ENCODE measurements at regions not wholly inside any gene's neighbourhood (a gene's known extent, or its start where the extent isn't known, plus 50 kb on each side); places are given as distances from the start of the nearest gene placed in this dataset.

- intact Hi-C loops (cut with DNase I): no loop called here
Observed at GRCh38 chr1:98389809-98390208, 271.7 kb upstream of the SNX7 start.

GRCh38 chr1:98388441-98388840, 273.1 kb upstream of the SNX7 start:
- intact Hi-C loops (cut with DNase I): no loop called here

More at GRCh38 chr1:98389809-98390208, 271.7 kb upstream of the SNX7 start:
- DNase-seq (ENCODE audit: low spot score): no peak

GRCh38 chr1:98387701-98388100, 273.8 kb upstream of the SNX7 start:
- intact Hi-C loops (cut with DNase I): no loop called here
- DNase-seq (ENCODE audit: low spot score): no peak

More at GRCh38 chr1:98388441-98388840, 273.1 kb upstream of the SNX7 start:
- no peak for DNase-seq (ENCODE audit: low spot score)

GRCh38 chr1:98386675-98387440, 274.7 kb upstream of the SNX7 start:
- intact Hi-C loops (cut with DNase I): no loop called here

GRCh38 chr1:98385652-98386051, 275.9 kb upstream of the SNX7 start:
- intact Hi-C loops (cut with DNase I): no loop called here
- no peak for DNase-seq (ENCODE audit: low spot score)

More at GRCh38 chr1:98386675-98387440, 274.7 kb upstream of the SNX7 start:
- no peak for DNase-seq (ENCODE audit: low spot score)

- intact Hi-C loops (cut with DNase I): no loop called here
Observed at GRCh38 chr1:98384461-98385141, 276.9 kb upstream of the SNX7 start.

GRCh38 chr1:98382986-98383740, 278.4 kb upstream of the SNX7 start:
- intact Hi-C loops (cut with DNase I): no loop called here
- DNase-seq (ENCODE audit: low spot score): no peak

More at GRCh38 chr1:98384461-98385141, 276.9 kb upstream of the SNX7 start:
- no peak for DNase-seq (ENCODE audit: low spot score)

GRCh38 chr1:98382586-98382985, 278.9 kb upstream of the SNX7 start:
- no peak for DNase-seq (ENCODE audit: low spot score)
- intact Hi-C loops (cut with DNase I): no loop called here

GRCh38 chr1:98374098-98374497, 287.4 kb upstream of the SNX7 start:
- intact Hi-C loops (cut with DNase I): no loop called here
- DNase-seq (ENCODE audit: low spot score): no peak

GRCh38 chr1:98373056-98373455, 288.5 kb upstream of the SNX7 start:
- intact Hi-C loops (cut with DNase I): no loop called here
- DNase-seq (ENCODE audit: low spot score): no peak

- intact Hi-C loops (cut with DNase I): no loop called here
- DNase-seq (ENCODE audit: low spot score): no peak
Observed at GRCh38 chr1:98371764-98372163, 289.8 kb upstream of the SNX7 start.

GRCh38 chr1:98369463-98369862, 292.1 kb upstream of the SNX7 start:
- intact Hi-C loops (cut with DNase I): no loop called here

GRCh38 chr1:98368995-98369394, 292.5 kb upstream of the SNX7 start:
- DNase-seq (ENCODE audit: low spot score): no peak
- intact Hi-C loops (cut with DNase I): no loop called here

More at GRCh38 chr1:98369463-98369862, 292.1 kb upstream of the SNX7 start:
- DNase-seq (ENCODE audit: low spot score): no peak

GRCh38 chr1:98367426-98367825, 294.1 kb upstream of the SNX7 start:
- intact Hi-C loops (cut with DNase I): no loop called here
- no peak for DNase-seq (ENCODE audit: low spot score)

- no peak for DNase-seq (ENCODE audit: low spot score)
- intact Hi-C loops (cut with DNase I): no loop called here
Observed at GRCh38 chr1:98366343-98366742, 295.2 kb upstream of the SNX7 start.

GRCh38 chr1:98364544-98364943, 297.0 kb upstream of the SNX7 start:
- intact Hi-C loops (cut with DNase I): no loop called here
- DNase-seq (ENCODE audit: low spot score): no peak

- DNase-seq (ENCODE audit: low spot score): no peak
Observed at GRCh38 chr1:98360864-98361263, 300.7 kb upstream of the SNX7 start.

GRCh38 chr1:98355656-98356383, 305.7 kb upstream of the SNX7 start:
- DNase-seq (ENCODE audit: low spot score): no peak
- intact Hi-C loops (cut with DNase I): no loop called here

More at GRCh38 chr1:98360864-98361263, 300.7 kb upstream of the SNX7 start:
- intact Hi-C loops (cut with DNase I): no loop called here

- intact Hi-C loops (cut with DNase I): no loop called here
- DNase-seq (ENCODE audit: low spot score): no peak
Observed at GRCh38 chr1:98352378-98352777, 309.1 kb upstream of the SNX7 start.

GRCh38 chr1:98351561-98351960, 310.0 kb upstream of the SNX7 start:
- DNase-seq (ENCODE audit: low spot score): no peak
- intact Hi-C loops (cut with DNase I): no loop called here

Data from cardiac septum (tissue), 1 donor.